HepG2 (cell line): ENCODE measurements at regions not wholly inside any gene's neighbourhood (a gene's known extent, or its start where the extent isn't known, plus 50 kb on each side); places are given as distances from the start of the nearest gene placed in this dataset.

Experiments
- ELF1 ChIP-seq: sonication (generic); formaldehyde crosslinking; IDR thresholded peaks from 2 replicates; pipeline ENCODE4 v1.4.0; 2020; ENCODE audit warnings: missing genetic modification reagents
- HNRNPLL ChIP-seq: fragments of 200-400 bp; formaldehyde crosslinking; IDR thresholded peaks from 2 replicates; pipeline ENCODE4 v1.6.1; 2017; ENCODE audit warnings: mild to moderate bottlenecking, low read depth, low read length; ENCODE audit not compliant: poor library complexity, severe bottlenecking
- PTBP1 ChIP-seq: fragments of 200-400 bp; formaldehyde crosslinking; IDR thresholded peaks from 2 replicates; pipeline ENCODE4 v1.6.1; 2018; ENCODE audit warnings: low read length, low read depth; ENCODE audit not compliant: poor library complexity, severe bottlenecking
- ZFP1 ChIP-seq: IDR thresholded peaks from 2 replicates; pipeline ENCODE4 v1.6.1; 2016

DNA sequence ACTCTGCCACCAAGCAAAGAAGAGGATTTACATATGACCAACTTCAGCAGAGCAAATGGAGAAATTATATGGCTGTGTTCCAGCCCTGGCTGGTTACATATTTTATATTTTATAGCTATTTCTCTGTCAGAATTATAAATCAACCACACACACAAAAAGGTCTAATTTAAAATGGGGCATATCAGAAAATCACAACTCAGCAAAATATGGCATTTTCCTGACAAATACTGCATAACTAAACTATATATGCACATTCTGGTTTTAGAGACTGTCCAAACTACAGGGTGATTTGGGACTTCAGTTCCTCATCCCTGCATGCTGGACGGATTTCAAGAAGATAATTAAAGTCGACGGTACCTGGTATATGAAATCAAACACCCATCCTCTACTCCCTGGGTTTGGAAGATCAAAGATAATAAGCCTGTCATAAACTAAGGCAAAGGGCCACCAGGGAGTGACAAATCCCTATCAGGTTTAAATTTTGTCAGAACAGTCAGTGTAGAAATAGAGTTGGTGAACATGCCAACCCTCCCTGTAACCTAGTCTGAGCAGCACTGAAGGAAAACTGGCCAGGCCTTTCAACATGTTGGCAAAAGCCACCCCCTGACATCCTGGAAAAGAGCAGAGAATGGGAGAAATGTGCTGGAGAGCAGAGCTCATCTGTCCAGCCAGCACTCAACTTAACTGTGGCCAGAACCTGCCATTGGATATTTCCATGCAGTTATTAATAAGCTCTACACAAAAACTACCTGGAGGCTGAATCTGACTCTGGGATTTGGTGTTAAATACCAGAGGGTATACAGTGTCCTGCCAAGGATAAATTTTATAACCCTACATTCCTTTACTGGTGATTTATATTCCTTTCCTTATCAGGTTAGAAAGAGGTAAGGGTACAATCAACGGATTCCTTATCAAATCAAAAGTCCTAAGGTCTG is 235.7 kb downstream of the ENC1 start:
- TF ChIP-seq ELF1 (CRISPR knock-in tag) (no peak), ZFP1 (no peak), PTBP1 (no peak), HNRNPLL (no peak)
